B cell (primary cell): ENCODE measurements at regions not wholly inside any gene's neighbourhood (a gene's known extent, or its start where the extent isn't known, plus 50 kb on each side); places are given as distances from the start of the nearest gene placed in this dataset.

Source experiments
- ATAC-seq: fragments of 200-7000 bp; cut with Tn5 transposase; one replicate; pipeline ENCODE4 v1.10.0; 2021; ENCODE audit warnings: low read depth, mild to moderate bottlenecking, moderate number of reproducible peaks, moderate library complexity
- CTCF ChIA-PET: fragments of 350-600 bp; sonication (Branson Sonifier 250); formaldehyde crosslinking; loops from one replicate; lab custom pipeline; 2021; ENCODE audit warnings: antibody characterized with exemption, inconsistent platforms; lab: Charles Lee
- POLR2A ChIA-PET: fragments of 350-600 bp; sonication (Branson Sonifier 250); formaldehyde crosslinking; loops from one replicate; lab custom pipeline; 2021; ENCODE audit warnings: antibody characterized with exemption; lab: Charles Lee
- DNase-seq: peaks from one replicate; pipeline ENCODE4 v3.0.0; 2013
- H2AFZ ChIP-seq: 2 replicates; pipeline ENCODE4 v1.6.1; 2012; ENCODE audit warnings: mild to moderate bottlenecking, low read depth, low read length; ENCODE audit not compliant: insufficient read depth, poor library complexity, severe bottlenecking
- H3K27ac ChIP-seq, 2 donors: 1 replicate in 1 of 2; 2 replicates in 1 of 2; pipeline ENCODE4 v1.5.1; 2012 to 2013; ENCODE audit warnings: low read length in 2 of 2, mild to moderate bottlenecking in 2 of 2, moderate library complexity in 1 of 2
- H3K27me3 ChIP-seq, 4 experiments: fragments of 200-600 bp in 1 of 4; sonication (generic) in 1 of 4; replicated peaks in 1 of 4; 1 replicate in 2 of 4; 2 replicates in 2 of 4; pipeline versions ENCODE4 v1.6.1 to v1.7.0; 2013 to 2016; ENCODE audit warnings: low read length in 3 of 4, mild to moderate bottlenecking in 2 of 4, mixed read lengths in 1 of 4, moderate library complexity in 1 of 4; ENCODE audit not compliant: insufficient read depth in 4 of 4, control insufficient read depth in 3 of 4; ENCODE audit errors: control extremely low read depth in 1 of 4
- H3K36me3 ChIP-seq, 2 experiments: replicated peaks in 1 of 2; 1 replicate in 1 of 2; 2 replicates in 1 of 2; pipeline versions ENCODE4 v1.6.1 to v1.7.1; 2013; ENCODE audit warnings: low read length in 1 of 2; ENCODE audit not compliant: insufficient read depth in 2 of 2, control insufficient read depth in 1 of 2; ENCODE audit errors: control extremely low read depth in 1 of 2, extremely low read depth in 1 of 2
- H3K4me1 ChIP-seq, 2 donors: fragments of 200-600 bp in 1 of 2; sonication (generic) in 1 of 2; 1 replicate in 1 of 2; 2 replicates in 1 of 2; pipeline versions ENCODE4 v1.5.1 to v1.6.1; 2013 to 2017; ENCODE audit warnings: low read length in 2 of 2; ENCODE audit not compliant: control insufficient read depth in 2 of 2, insufficient read depth in 2 of 2
- H3K4me2 ChIP-seq: replicated peaks from 2 replicates; pipeline ENCODE3; 2012; ENCODE audit warnings: mild to moderate bottlenecking, low read depth, low read length; ENCODE audit not compliant: poor library complexity, severe bottlenecking
- H3K4me3 ChIP-seq, 5 experiments: fragments of 200-600 bp in 1 of 5; sonication (generic) in 1 of 5; 1 replicate in 3 of 5; 2 replicates in 2 of 5; pipeline versions ENCODE4 v1.5.1 to v1.7.0; 2011 to 2016; ENCODE audit warnings: low read length in 4 of 5, mild to moderate bottlenecking in 4 of 5, low read depth in 2 of 5, control low read depth in 1 of 5, moderate library complexity in 1 of 5; ENCODE audit not compliant: insufficient read depth in 1 of 5; ENCODE audit errors: control extremely low read depth in 1 of 5, extremely low read depth in 1 of 5
- H3K79me2 ChIP-seq: fragments of 200-600 bp; sonication (generic); one replicate; pipeline ENCODE4 v1.6.0; 2016; ENCODE audit warnings: low read length; ENCODE audit not compliant: control insufficient read depth, insufficient read depth
- H3K9ac ChIP-seq: fragments of 200-600 bp; sonication (generic); 2 replicates; pipeline ENCODE4 v1.6.1; 2017; ENCODE audit warnings: mild to moderate bottlenecking, low read length, moderate library complexity
- H3K9me3 ChIP-seq, 3 donors: one replicate each; pipeline versions ENCODE4 v1.6.1 to v1.7.1; 2013; ENCODE audit warnings: low read length in 2 of 3; ENCODE audit not compliant: control insufficient read depth in 2 of 3, insufficient read depth in 1 of 3; ENCODE audit errors: control extremely low read depth in 1 of 3
- H4K20me1 ChIP-seq: 2 replicates; pipeline ENCODE4 v1.6.0; 2012; ENCODE audit warnings: mild to moderate bottlenecking, low read length; ENCODE audit not compliant: insufficient read depth, control insufficient read depth, poor library complexity, severe bottlenecking
- H3K27ac Mint-ChIP-seq: one replicate; pipeline ENCODE4 v1.8.0; 2021; ENCODE audit warnings: mixed read lengths
- H3K27me3 Mint-ChIP-seq: one replicate; pipeline ENCODE4 v1.8.0; 2021; ENCODE audit warnings: mixed read lengths
- H3K4me1 Mint-ChIP-seq: one replicate; pipeline ENCODE4 v1.8.0; 2021; ENCODE audit warnings: mixed read lengths
- H3K4me3 Mint-ChIP-seq: one replicate; pipeline ENCODE4 v1.8.0; 2021; ENCODE audit warnings: mixed read lengths
- H3K9me3 Mint-ChIP-seq: one replicate; pipeline ENCODE4 v1.8.0; 2022; ENCODE audit warnings: mixed read lengths; ENCODE audit not compliant: insufficient read depth
- EZH2 ChIP-seq: IDR thresholded peaks from 2 replicates; pipeline ENCODE4 v1.6.1; 2012; ENCODE audit warnings: borderline replicate concordance, low read depth, mild to moderate bottlenecking, moderate library complexity, low read length; ENCODE audit not compliant: insufficient read depth, poor library complexity, severe bottlenecking
- WGBS: methylation state at CpG from one replicate; pipeline ENCODE4 v1.1.5; 2013; ENCODE audit warnings: missing lambda C conversion rate; ENCODE audit not compliant: insufficient coverage; 5-methylcytosine and 5-hydroxymethylcytosine counted together
- intact Hi-C: fragments of 100-400 bp; cut with micrococcal nuclease; formaldehyde crosslinking; loops from one replicate; pipeline ENCODE4 v1.10.0; 2022
- TF ChIP-seq, protein P1 (sequence below): fragments of 200-600 bp; IDR thresholded peaks from one replicate; pipeline ENCODE4 v1.8.0; 2022; ENCODE audit warnings: antibody characterized with exemption, mild to moderate bottlenecking

- H3K9ac ChIP-seq = no peak overlapping the region
- ChIA-PET CTCF (no interaction called here), POLR2A (no interaction called here)
- TF ChIP-seq, protein P1, sequence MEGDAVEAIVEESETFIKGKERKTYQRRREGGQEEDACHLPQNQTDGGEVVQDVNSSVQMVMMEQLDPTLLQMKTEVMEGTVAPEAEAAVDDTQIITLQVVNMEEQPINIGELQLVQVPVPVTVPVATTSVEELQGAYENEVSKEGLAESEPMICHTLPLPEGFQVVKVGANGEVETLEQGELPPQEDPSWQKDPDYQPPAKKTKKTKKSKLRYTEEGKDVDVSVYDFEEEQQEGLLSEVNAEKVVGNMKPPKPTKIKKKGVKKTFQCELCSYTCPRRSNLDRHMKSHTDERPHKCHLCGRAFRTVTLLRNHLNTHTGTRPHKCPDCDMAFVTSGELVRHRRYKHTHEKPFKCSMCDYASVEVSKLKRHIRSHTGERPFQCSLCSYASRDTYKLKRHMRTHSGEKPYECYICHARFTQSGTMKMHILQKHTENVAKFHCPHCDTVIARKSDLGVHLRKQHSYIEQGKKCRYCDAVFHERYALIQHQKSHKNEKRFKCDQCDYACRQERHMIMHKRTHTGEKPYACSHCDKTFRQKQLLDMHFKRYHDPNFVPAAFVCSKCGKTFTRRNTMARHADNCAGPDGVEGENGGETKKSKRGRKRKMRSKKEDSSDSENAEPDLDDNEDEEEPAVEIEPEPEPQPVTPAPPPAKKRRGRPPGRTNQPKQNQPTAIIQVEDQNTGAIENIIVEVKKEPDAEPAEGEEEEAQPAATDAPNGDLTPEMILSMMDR = no peak
- no peak for TF ChIP-seq EZH2
- H3K4me1 Mint-ChIP-seq = no peaks in the 10 kb centered on the region
- H3K9me3 ChIP-seq = no peaks in the 10 kb centered on the region
- H3K4me2 ChIP-seq = no peak overlapping the region
- no peaks in the 10 kb centered on the region for H4K20me1 ChIP-seq
- no peaks in the 10 kb centered on the region for H3K9me3 Mint-ChIP-seq
- no peak for DNase-seq
- H3K27me3 Mint-ChIP-seq = no peaks in the 10 kb centered on the region
- H3K27me3 ChIP-seq = no peaks in the 10 kb centered on the region
- no peak overlapping the region for H3K27ac ChIP-seq
- no peaks in the 10 kb centered on the region for H3K4me1 ChIP-seq
- H3K79me2 ChIP-seq = no peaks in the 10 kb centered on the region
- 100% methylated on average over 1 of the region's 2 CpGs for WGBS
- ATAC-seq = no peak
- no peaks in the 10 kb centered on the region for H3K36me3 ChIP-seq
- no peak overlapping the region for H2AFZ ChIP-seq
- H3K4me3 Mint-ChIP-seq = no peak overlapping the region
- no peak overlapping the region for H3K4me3 ChIP-seq
- no peak overlapping the region for H3K27ac Mint-ChIP-seq
- intact Hi-C loops = no loop called here
Measured at GRCh38 chr7:84682543-84682942, 488.0 kb upstream of the SEMA3A start.

DNA sequence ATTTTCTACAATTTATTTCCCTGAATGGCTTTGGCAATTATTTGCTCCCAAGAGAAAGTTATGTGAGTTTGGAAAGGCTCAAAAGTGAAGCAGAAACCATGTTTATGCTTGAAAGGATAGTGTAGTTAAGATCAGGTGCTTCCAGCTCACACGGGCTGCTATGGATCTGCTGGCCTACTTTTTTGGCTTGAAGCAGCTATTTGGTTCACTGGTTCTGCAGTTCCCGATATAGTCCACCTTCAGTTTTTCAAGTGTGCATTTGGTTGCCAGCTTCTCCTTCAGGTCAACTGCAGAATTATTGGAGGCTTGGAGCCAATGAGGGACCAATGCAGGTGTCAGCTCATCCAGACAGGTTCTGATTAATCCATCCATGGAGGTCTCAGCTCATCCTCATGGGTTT, 484.3 kb upstream of the SEMA3A start:
- no peak overlapping the region for H3K27ac ChIP-seq

More for the DNA sequence above, 484.3 kb upstream of the SEMA3A start:
- no peak for DNase-seq
- intact Hi-C loops = no loop called here
- WGBS = 97% methylated on average over 2 of the region's 2 CpGs
- Histone ChIP-seq H3K4me1 (no peaks in the 10 kb centered on the region), H3K9ac (no peak overlapping the region), H2AFZ (no peak overlapping the region), H3K79me2 (no peaks in the 10 kb centered on the region), H4K20me1 (no peaks in the 10 kb centered on the region), H3K27me3 (no peaks in the 10 kb centered on the region), H3K4me3 (no peak overlapping the region), H3K9me3 (no peaks in the 10 kb centered on the region), H3K4me2 (no peak overlapping the region), H3K36me3 (no peaks in the 10 kb centered on the region)
- TF ChIP-seq EZH2 = no peak
- TF ChIP-seq, protein P1 = no peak
- Mint-ChIP-seq H3K27ac (no peak overlapping the region), H3K4me3 (no peak overlapping the region), H3K27me3 (no peaks in the 10 kb centered on the region), H3K4me1 (no peaks in the 10 kb centered on the region), H3K9me3 (no peaks in the 10 kb centered on the region)
- ChIA-PET POLR2A (no interaction called here), CTCF (no interaction called here)
- no peak for ATAC-seq
